HuH-7 (cell line): ENCODE measurements at regions not wholly inside any gene's neighbourhood (a gene's known extent, or its start where the extent isn't known, plus 50 kb on each side); places are given as distances from the start of the nearest gene placed in this dataset.

Source experiments
- DNase-seq: peaks from one replicate; pipeline ENCODE4 v3.0.0; 2011; ENCODE audit warnings: low spot score

DNA sequence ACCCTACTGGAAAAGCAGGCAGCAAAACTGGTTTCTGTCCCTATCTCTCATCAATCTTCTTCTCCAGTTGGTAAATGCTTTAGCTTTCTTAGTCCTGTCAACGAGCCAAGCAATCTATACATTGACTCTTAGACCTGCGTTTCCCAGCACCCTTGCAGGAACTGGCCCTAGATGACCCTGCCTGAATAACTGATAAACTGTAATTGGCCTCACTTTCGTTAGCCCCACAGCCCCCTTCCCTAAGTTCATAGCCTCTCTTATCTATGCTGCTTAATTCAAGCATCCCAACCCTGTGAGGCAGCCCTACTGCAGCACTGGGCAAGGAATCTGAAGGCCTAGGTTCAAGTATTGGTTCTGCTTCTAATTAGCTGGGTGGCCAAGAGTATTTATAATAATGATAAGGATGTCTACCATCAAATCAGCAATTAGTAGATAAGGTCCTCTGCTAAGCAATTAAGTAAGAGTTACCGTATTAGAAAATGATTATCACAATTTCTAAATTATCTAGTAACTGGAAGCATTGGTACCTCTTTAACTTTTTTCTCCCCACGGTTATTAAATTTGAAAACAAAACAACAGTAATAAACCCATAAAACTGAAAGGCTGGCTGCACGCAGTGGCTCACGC is 86.4 kb upstream of the RMDN2 start:
- no peak for DNase-seq

GRCh38 chr2:37839991-37840390 is 85.1 kb upstream of the RMDN2 start:
- DNase-seq = no peak

DNA sequence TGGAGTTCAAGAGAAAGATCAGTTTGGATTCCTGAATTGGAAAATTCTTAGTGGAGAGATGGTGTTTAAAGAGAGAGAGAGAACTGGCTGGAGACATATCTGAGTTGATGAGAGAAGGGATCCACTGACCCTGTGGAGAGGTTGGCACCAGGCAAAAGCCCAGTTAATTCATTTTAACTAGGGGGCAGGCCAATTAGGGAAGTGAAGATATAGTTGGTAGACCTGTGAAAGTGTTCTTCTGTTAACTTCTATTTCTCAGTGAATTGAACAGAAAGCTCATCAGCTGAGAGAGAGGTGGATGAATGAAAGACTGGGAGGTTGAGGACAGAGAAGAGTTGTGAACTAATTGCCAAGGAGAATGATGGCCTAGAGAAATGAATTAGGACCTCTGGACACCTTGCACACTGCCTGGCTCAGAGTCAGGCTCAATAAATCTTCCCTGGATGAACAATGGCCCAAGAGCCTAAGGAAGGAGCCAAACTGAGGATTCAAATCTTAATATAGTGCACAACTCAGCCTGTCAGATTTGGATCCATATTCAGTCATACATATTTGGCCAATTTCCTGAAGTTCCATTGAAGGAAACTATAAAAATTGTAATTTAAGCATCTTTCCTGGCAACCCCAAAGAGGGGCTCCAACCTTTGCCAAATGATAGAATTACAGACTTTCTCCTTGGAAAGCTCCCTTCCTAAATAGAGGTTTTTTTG is 82.2 kb upstream of the RMDN2 start:
- no peak for DNase-seq

DNA sequence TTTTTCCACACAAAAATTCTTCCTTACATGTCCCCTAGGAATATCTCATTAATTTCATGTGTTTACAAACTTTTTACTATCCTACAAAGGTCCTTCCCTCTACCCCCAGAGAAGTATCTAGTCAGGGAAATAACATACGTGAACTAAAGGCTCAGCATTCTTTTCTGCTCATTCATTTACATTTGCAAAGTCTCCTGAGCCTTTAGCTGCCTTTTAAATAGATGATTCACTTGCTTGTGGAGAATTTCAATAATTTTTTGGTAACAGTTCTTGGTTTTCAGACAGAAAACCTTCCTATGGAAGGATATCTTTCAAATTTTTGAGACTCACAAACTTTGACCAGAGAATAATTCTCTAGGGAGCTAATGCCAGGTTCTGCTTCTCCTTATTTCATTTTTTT is 81.5 kb upstream of the RMDN2 start:
- DNase-seq = no peak

GRCh38 chr2:37846207-37846606 is 78.9 kb upstream of the RMDN2 start:
- DNase-seq = no peak

DNA sequence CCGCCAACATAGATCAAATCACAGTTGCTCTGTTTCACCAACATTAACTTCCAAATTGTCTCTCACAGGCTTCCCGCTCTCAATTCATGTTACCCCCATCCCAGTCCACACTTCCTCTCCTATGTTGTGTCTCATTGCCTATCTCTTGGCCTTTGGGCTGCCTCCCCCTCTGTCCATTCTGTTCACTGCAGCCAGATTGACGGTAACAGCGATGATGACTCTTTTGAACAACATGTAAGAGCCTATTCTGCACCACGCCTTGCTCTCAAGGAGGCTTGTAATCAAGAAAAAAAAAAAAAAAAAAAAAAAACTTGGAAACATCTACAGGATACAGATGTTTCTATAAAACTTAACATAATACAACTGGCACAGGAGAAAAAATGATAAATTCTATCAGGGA is 77.3 kb upstream of the RMDN2 start:
- no peak for DNase-seq

DNA sequence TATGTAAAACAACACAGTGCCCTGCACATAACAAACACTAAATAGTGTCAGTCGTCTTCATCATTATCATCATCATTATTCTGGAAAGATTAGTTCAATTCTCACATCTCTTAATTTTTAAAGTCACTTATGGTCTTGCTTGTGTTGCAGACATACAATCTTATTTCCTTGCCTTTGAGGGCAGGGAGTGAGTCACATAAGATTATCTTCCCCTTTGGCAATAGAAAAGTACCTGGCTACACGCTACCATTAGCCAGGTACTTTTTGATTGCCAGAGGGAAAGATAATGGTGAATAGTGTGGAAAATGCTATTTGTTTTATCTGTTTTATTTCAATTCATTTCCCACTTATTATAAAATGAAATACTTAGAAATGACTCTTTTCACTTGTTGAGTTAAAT is 76.6 kb upstream of the RMDN2 start:
- DNase-seq = no peak

- no peak for DNase-seq
These were observed 75.2 kb upstream of the RMDN2 start for GRCh38 chr2:37849911-37850310.

GRCh38 chr2:37851428-37851827 is 73.7 kb upstream of the RMDN2 start:
- no peak for DNase-seq

- no peak for DNase-seq
These were observed 73.1 kb upstream of the RMDN2 start for GRCh38 chr2:37851828-37852584.

DNA sequence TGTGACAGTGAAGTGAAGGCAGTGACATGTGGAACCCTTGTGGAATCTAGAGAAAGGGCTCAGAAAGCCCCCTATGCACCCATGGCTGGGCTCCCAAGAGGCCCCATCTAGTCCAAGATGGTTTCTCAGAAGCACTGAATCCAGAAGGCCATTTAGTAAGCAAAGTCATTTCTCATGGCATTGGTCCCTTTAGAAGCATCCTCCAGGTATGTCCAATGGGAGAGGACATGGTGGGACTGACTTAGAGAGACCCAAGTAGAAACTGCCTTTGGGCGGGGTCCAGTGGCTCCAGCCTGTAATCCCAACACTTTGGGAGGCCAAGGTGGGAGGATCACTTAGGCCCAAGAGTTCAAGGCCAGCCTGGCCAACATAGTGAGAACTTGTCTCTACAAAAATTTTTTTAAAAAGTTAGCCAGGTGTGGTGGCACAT is 72.5 kb upstream of the RMDN2 start:
- DNase-seq = no peak

DNA sequence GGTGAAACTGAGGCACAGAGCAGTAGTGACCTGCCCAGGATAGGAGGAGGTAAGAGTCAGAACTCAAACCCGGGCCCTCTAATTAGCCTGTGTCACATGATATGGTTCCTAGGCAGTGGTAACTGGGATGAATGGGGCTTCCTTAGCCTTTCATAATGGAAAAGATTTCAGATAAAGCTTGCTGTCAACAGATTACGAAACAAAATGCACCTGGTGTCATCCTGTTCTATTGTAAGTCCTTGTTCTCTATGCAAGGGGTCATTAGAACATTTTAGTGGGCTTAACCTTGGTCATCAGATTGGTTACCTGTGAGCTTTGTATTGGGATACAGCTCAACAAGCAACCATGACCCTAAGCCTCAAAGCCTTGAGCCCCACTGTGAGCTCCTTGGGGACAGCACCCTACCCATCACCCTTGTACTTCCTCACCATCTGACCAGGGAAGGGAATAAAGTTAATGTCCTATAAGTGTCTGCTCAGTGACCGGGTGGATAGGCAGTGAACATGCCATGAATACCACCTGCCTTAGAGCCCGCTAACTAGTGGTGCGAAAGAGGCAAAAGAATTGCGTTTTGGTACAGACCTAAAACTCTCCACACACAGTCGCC is 70.3 kb upstream of the RMDN2 start:
- no peak for DNase-seq

DNA sequence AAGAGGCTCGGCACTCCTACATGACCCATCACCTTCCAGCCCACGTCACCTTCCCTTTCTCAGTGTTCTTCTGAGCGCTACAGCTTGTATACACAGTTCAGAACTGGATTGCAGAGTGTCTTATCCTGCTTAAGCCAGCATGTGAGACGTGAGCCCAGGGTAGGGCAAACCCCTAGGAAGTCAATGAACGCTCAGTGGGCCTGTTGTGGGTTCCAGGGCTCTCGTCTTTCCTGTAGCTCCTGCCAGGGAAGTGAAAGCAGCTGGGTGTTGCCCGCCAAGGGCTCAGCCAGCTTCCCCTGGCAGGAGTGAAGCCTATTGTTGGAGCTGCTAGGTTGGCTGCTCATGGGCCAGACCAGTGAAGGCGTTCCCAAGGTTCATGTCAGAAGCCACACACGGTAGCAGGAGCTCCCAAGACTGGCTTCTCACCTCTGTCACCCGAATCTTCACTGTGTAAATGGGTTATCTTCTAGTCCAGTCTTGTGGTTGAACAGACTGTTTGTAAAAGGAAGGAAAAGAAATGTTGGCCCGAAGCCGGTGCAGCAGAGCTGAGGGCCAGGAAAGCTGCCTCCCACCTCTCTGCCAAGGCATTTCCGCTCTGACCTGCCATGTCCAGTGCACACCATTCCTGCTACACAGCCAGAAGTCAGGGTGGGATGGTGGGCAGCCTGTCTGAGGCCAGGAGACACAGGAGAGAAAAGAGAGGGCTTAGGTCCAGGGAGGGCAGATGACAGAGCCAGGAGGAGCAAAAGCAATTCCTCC is 69.6 kb upstream of the RMDN2 start:
- DNase-seq = no peak

GRCh38 chr2:37856101-37856751 is 68.9 kb upstream of the RMDN2 start:
- no peak for DNase-seq

GRCh38 chr2:37857575-37858399 is 67.3 kb upstream of the RMDN2 start:
- no peak for DNase-seq

DNA sequence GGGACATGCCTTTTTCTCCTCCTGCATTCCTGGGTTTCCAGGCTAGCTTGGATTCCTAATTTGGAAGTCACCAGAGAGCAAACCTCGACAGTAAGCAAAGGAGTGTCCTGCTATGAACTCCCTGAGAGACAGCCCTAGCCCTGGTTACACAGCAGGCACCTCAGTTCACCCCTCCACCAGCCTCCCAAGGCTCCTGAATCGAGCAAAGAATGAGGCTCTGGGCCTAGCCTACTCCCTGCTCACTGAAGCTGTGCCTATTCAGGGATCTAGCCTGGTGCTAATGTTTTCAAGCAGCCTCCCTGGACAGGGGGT is 66.7 kb upstream of the RMDN2 start:
- DNase-seq = no peak

- DNase-seq = no peak
These were observed 66.3 kb upstream of the RMDN2 start for GRCh38 chr2:37858725-37859267.

DNA sequence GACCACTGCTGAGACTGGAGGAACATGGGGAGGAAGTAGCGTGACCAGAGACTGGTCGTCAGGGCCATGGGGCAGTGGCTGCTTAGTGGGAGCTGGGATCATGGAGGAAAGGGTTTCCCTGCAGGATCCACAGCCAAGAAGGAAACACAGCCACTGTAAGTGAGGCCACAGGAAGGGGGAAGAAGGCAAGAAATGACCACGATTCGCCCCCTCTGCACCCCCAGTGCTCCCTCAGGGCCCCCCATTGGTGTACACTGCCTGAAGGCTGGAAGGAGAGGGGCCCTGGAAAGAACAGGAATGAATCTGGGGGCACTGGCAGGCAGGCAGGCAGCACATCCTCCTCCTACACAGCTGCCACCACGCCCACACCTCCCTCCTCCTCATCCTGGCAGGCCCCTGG is 62.5 kb upstream of the RMDN2 start:
- no peak for DNase-seq

- DNase-seq = no peak
These were observed 60.9 kb upstream of the RMDN2 start for GRCh38 chr2:37864217-37864616.

DNA sequence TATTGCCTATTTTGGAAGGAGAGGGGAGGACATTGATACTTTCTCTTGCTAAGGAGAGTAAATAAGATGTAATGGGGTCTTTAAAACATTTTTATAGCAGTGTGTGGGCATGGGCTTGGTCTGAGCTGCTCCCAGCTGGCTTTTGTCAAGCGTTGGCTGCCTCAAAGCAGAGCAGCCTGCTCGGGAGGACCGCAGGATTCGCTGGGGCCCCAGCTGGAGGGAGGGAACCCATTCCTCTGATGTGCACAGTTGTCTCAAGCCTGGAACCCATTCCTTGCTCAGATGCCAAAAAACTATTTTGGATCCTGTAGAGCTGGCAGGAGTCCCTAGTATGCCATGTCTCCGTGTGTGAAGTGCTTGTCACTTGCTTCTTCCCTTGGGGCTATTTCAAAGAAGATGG is 59.4 kb upstream of the RMDN2 start:
- DNase-seq = no peak
